Testis (tissue), 2 donors: ENCODE measurements at regions not wholly inside any gene's neighbourhood (a gene's known extent, or its start where the extent isn't known, plus 50 kb on each side); places are given as distances from the start of the nearest gene placed in this dataset.

Experiments used
- CTCF ChIP-seq, 3 experiments: fragments of 450-650 bp in 2 of 3; fragments of 200-600 bp in 1 of 3; sonication (generic) in 1 of 3; IDR thresholded peaks; one replicate each; pipeline ENCODE4 v1.5.1; 2016 to 2019; ENCODE audit warnings: antibody characterized with exemption in 3 of 3, mild to moderate bottlenecking in 2 of 3, moderate library complexity in 1 of 3
- POLR2A ChIP-seq: fragments of 450-650 bp; IDR thresholded peaks from one replicate; pipeline ENCODE4 v1.6.1; 2017; ENCODE audit warnings: antibody characterized with exemption, mild to moderate bottlenecking, moderate library complexity

DNA sequence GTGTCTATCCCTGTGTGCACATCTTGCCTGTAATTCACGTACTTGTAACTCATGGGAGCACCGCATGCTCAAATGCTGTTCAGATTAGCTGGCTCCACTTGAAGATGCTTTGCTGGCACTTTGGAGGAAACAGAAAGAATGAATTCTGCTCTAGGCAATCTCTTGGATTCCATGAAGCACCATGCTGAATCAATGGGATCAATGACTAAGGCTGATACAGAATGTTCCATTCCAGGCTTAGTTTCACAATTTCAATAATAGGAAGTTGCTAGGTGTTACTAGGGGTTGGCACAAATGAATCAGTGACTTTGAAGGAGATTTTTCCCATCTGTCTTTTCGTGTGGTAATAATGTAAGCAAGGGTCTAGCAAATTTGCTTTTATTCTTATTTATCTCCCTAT, 328.8 kb downstream of the OSR1 start:
- TF ChIP-seq CTCF (IDR thresholded peaks at IDR 0.05), result no peak
- TF ChIP-seq POLR2A, result no peak
